K562 (cell line): ENCODE measurements at regions not wholly inside any gene's neighbourhood (a gene's known extent, or its start where the extent isn't known, plus 50 kb on each side); places are given as distances from the start of the nearest gene placed in this dataset.

ENCODE experiments used
- CREB5 ChIP-seq: fragments of 250-450 bp; sonication (Bioruptor Pico); IDR thresholded peaks from 2 replicates; pipeline ENCODE4 v1.5.0; 2020; ENCODE audit warnings: mild to moderate bottlenecking
- CTCF ChIP-seq, 3 experiments: IDR thresholded peaks in 2 of 3; conservative IDR thresholded peaks in 1 of 3; 2 replicates each; pipeline ENCODE4 v1.5.1; 2011 to 2012; ENCODE audit warnings: low read length in 3 of 3, mild to moderate bottlenecking in 3 of 3, control low read depth in 2 of 3, improper control_type of control experiment in 1 of 3, inconsistent platforms in 1 of 3, low read depth in 1 of 3, mixed read lengths in 1 of 3, moderate library complexity in 1 of 3; ENCODE audit not compliant: insufficient read depth in 2 of 3
- ELF1 ChIP-seq: fragments of 200-800 bp; sonication (Bioruptor generic); IDR thresholded peaks from 2 replicates; pipeline ENCODE4 v1.6.1; 2016; ENCODE audit warnings: missing genetic modification characterization, missing compliant biosample characterization
- FOXM1 ChIP-seq, 2 experiments: fragments of 450-650 bp in 1 of 2; sonication (generic) in 1 of 2; formaldehyde crosslinking in 1 of 2; IDR thresholded peaks; 2 replicates each; pipeline versions ENCODE4 v1.6.1 to v1.9.0; 2017 to 2022; ENCODE audit warnings: low read depth in 2 of 2, mild to moderate bottlenecking in 2 of 2, missing genetic modification reagents in 1 of 2, moderate library complexity in 1 of 2
- KAT8 ChIP-seq: fragments of 450-650 bp; IDR thresholded peaks from 2 replicates; pipeline ENCODE4 v1.6.1; 2016; ENCODE audit warnings: low read depth, mild to moderate bottlenecking
- KDM1A ChIP-seq, 2 experiments: fragments of 450-650 bp; IDR thresholded peaks; 2 replicates each; pipeline ENCODE4 v1.6.1; 2016; ENCODE audit warnings: mild to moderate bottlenecking in 2 of 2
- NR3C1 ChIP-seq: sonication (generic); formaldehyde crosslinking; IDR thresholded peaks from 2 replicates; pipeline ENCODE4 v1.8.1; 2022; ENCODE audit warnings: missing genetic modification reagents
- POLR2A ChIP-seq: fragments of 450-650 bp; conservative IDR thresholded peaks from 2 replicates; pipeline ENCODE4 v1.6.1; 2016
- RBM14 ChIP-seq: fragments of 200-400 bp; formaldehyde crosslinking; IDR thresholded peaks from 2 replicates; pipeline ENCODE4 v1.6.1; 2018; ENCODE audit warnings: low read depth, mild to moderate bottlenecking, low read length, moderate library complexity, borderline replicate concordance; ENCODE audit not compliant: insufficient read depth
- SIN3B ChIP-seq: fragments of 450-650 bp; IDR thresholded peaks from 2 replicates; pipeline ENCODE4 v1.6.1; 2017; ENCODE audit warnings: low read depth, mild to moderate bottlenecking, moderate library complexity
- YY1 ChIP-seq, 3 experiments: IDR thresholded peaks; 2 replicates each; pipeline ENCODE4 v1.6.1; 2011; ENCODE audit warnings: low read length in 2 of 3, mild to moderate bottlenecking in 2 of 3, moderate library complexity in 2 of 3, borderline replicate concordance in 1 of 3, control low read depth in 1 of 3, low read depth in 1 of 3; ENCODE audit not compliant: insufficient read depth in 3 of 3, insufficient replicate concordance in 2 of 3, control insufficient read depth in 1 of 3, insufficient read length in 1 of 3; ENCODE audit errors: extremely low read depth in 1 of 3
- ZNF121 ChIP-seq: sonication (generic); formaldehyde crosslinking; conservative IDR thresholded peaks from 2 replicates; pipeline ENCODE4 v1.8.0; 2022; ENCODE audit warnings: missing genetic modification reagents

DNA sequence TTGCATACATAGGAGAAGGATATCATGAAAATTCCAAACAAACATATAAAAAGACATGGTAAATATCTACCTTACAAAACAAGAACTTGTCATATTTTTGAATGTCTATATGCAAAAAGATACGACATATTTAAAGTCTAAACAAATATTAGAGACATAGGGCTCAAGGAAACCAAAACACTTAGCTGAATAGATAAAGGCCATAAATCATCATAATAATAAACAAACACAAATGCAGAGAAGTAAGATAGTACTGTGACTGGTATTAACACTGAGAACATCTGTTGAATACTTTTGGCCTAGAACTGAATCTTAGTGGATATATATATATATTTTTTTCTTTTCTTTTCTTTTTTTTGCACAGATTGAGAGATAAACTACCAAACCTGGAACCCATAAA lies 435.8 kb downstream of the KCNJ18 start:
- no peak for TF ChIP-seq KDM1A (IDR thresholded peaks at IDR 0.05)
- no peak for TF ChIP-seq ZNF121
- TF ChIP-seq SIN3B = no peak
- no peak for TF ChIP-seq CTCF (IDR thresholded peaks at IDR 0.05 in 2 of 3, conservative IDR thresholded peaks at IDR 0.05 in 1 of 3; ENCODE audit: insufficient read depth in 2 of 3, low read depth in 1 of 3, low read length in 3 of 3)
- TF ChIP-seq POLR2A = no peak
- TF ChIP-seq YY1 (IDR thresholded peaks at IDR 0.05; ENCODE audit: borderline replicate concordance in 1 of 3, control insufficient read depth in 1 of 3, extremely low read depth in 1 of 3, insufficient read depth in 3 of 3, insufficient read length in 1 of 3, insufficient replicate concordance in 2 of 3, low read depth in 1 of 3, low read length in 2 of 3) = no peak
- TF ChIP-seq NR3C1 = no peak
- no peak for TF ChIP-seq FOXM1 (IDR thresholded peaks at IDR 0.05; ENCODE audit: low read depth)
- no peak for TF ChIP-seq FOXM1 (CRISPR knock-in tag; IDR thresholded peaks at IDR 0.05; ENCODE audit: low read depth)
- no peak for TF ChIP-seq CREB5 (CRISPR knock-in tag)
- TF ChIP-seq RBM14 = no peak
- TF ChIP-seq KAT8 = no peak
- no peak for TF ChIP-seq ELF1
